Endothelial cell (in vitro differentiated cells): ENCODE measurements at regions not wholly inside any gene's neighbourhood (a gene's known extent, or its start where the extent isn't known, plus 50 kb on each side); places are given as distances from the start of the nearest gene placed in this dataset.

Experiments used
- DNase-seq: peaks from one replicate; pipeline ENCODE4 v3.0.0; 2021; ENCODE audit warnings: low spot score
- H3K27ac Mint-ChIP-seq: one replicate; pipeline ENCODE4 v1.8.0; 2021; ENCODE audit warnings: mixed read lengths, inconsistent platforms; ENCODE audit not compliant: unreplicated experiment
- H3K27me3 Mint-ChIP-seq: one replicate; pipeline ENCODE4 v1.8.0; 2021; ENCODE audit warnings: mild to moderate bottlenecking, moderate library complexity, mixed read lengths, inconsistent platforms; ENCODE audit not compliant: unreplicated experiment
- H3K36me3 Mint-ChIP-seq: one replicate; pipeline ENCODE4 v1.8.0; 2021; ENCODE audit warnings: mild to moderate bottlenecking, low read depth, mixed read lengths, inconsistent platforms; ENCODE audit not compliant: unreplicated experiment
- H3K4me1 Mint-ChIP-seq: one replicate; pipeline ENCODE4 v1.8.0; 2021; ENCODE audit warnings: mild to moderate bottlenecking, mixed read lengths, inconsistent platforms; ENCODE audit not compliant: unreplicated experiment
- H3K4me3 Mint-ChIP-seq: one replicate; pipeline ENCODE4 v1.8.0; 2021; ENCODE audit warnings: mild to moderate bottlenecking, mixed read lengths, inconsistent platforms; ENCODE audit not compliant: unreplicated experiment
- H3K9me3 Mint-ChIP-seq: one replicate; pipeline ENCODE4 v1.8.0; 2021; ENCODE audit warnings: mixed read lengths, inconsistent platforms; ENCODE audit not compliant: unreplicated experiment
- TF ChIP-seq, protein P1 (sequence below): fragments of 200-600 bp; sonication (generic); IDR thresholded peaks from one replicate; pipeline ENCODE4 v1.5.0; 2021; ENCODE audit warnings: antibody characterized with exemption; ENCODE audit not compliant: unreplicated experiment

DNA sequence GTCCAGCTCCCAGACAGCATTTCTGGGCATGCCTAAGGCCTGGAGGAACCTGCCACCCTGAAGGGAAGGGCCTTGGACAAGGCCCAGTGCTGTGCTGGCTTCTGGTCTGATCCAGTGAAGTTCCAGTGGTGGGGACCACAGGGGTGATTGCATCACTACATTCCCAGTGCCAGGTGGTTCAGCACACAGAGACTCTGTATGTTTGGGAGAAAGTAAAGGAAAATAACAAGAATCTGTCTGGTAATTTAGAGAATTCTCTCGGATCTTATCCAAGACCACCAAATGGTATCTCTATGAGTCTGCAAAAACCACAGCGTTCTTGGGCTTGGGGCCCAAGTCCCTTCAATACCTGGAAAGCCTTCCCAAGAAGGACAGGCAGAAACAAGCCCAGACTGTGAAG, 131.8 kb upstream of the MAD2L1 start:
- Mint-ChIP-seq H3K4me1 (no peaks in the 10 kb centered on the region), H3K9me3 (no peaks in the 10 kb centered on the region), H3K36me3 (no peaks in the 10 kb centered on the region), H3K4me3 (no peak overlapping the region), H3K27ac (no peak overlapping the region), H3K27me3 (no peaks in the 10 kb centered on the region)
- no peak for DNase-seq
- TF ChIP-seq, protein P1, sequence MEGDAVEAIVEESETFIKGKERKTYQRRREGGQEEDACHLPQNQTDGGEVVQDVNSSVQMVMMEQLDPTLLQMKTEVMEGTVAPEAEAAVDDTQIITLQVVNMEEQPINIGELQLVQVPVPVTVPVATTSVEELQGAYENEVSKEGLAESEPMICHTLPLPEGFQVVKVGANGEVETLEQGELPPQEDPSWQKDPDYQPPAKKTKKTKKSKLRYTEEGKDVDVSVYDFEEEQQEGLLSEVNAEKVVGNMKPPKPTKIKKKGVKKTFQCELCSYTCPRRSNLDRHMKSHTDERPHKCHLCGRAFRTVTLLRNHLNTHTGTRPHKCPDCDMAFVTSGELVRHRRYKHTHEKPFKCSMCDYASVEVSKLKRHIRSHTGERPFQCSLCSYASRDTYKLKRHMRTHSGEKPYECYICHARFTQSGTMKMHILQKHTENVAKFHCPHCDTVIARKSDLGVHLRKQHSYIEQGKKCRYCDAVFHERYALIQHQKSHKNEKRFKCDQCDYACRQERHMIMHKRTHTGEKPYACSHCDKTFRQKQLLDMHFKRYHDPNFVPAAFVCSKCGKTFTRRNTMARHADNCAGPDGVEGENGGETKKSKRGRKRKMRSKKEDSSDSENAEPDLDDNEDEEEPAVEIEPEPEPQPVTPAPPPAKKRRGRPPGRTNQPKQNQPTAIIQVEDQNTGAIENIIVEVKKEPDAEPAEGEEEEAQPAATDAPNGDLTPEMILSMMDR, result no peak

- Mint-ChIP-seq H3K4me1 (no peaks in the 10 kb centered on the region), H3K36me3 (no peaks in the 10 kb centered on the region), H3K9me3 (no peaks in the 10 kb centered on the region), H3K4me3 (no peak overlapping the region), H3K27me3 (no peaks in the 10 kb centered on the region), H3K27ac (no peak overlapping the region)
- TF ChIP-seq, protein P1, result no peak
- DNase-seq, result no peak
Measured at GRCh38 chr4:120177603-120178002, 111.0 kb upstream of the MAD2L1 start.

- Mint-ChIP-seq H3K27me3 (no peaks in the 10 kb centered on the region), H3K4me1 (no peaks in the 10 kb centered on the region), H3K9me3 (no peaks in the 10 kb centered on the region), H3K27ac (no peak overlapping the region), H3K36me3 (no peaks in the 10 kb centered on the region), H3K4me3 (no peak overlapping the region)
- no peak for DNase-seq
- TF ChIP-seq, protein P1, result no peak
Measured at GRCh38 chr4:120175272-120175671, 108.6 kb upstream of the MAD2L1 start.

DNA sequence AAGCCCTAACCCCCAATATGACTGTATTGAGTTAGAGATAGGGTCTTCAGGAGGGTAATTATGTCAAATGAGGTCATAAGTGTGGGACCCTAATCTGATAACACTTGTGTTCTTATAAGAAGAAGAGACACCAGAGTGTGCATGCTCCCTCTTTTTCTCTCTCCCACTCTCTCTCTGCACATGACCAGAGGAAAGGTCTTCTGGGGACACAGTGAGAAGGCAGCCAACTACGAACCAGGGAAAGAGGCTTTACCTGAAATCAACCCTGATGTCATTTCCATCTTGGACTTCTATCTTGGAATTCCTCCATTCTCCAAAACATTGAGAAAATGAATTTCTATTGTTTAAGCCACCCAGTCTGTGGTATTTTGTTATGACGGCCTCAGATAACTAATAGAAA, 97.2 kb upstream of the MAD2L1 start:
- Mint-ChIP-seq H3K4me3 (no peak overlapping the region), H3K27me3 (no peaks in the 10 kb centered on the region), H3K9me3 (no peaks in the 10 kb centered on the region), H3K36me3 (no peaks in the 10 kb centered on the region), H3K4me1 (no peaks in the 10 kb centered on the region), H3K27ac (no peak overlapping the region)
- TF ChIP-seq, protein P1, result no peak
- DNase-seq, result no peak

- Mint-ChIP-seq H3K27me3 (no peaks in the 10 kb centered on the region), H3K4me1 (no peaks in the 10 kb centered on the region), H3K36me3 (no peaks in the 10 kb centered on the region), H3K4me3 (no peak overlapping the region), H3K27ac (no peak overlapping the region), H3K9me3 (no peaks in the 10 kb centered on the region)
- DNase-seq, result no peak
- TF ChIP-seq, protein P1, result no peak
Measured at GRCh38 chr4:120158841-120159463, 92.3 kb upstream of the MAD2L1 start.
